CD4-positive, CD25-positive, alpha-beta regulatory T cell (primary cell): ENCODE measurements at regions not wholly inside any gene's neighbourhood (a gene's known extent, or its start where the extent isn't known, plus 50 kb on each side); places are given as distances from the start of the nearest gene placed in this dataset.

Experiments
- ATAC-seq, 2 donors: fragments of 150-1000 bp; cut with Tn5 transposase; one replicate each; pipeline ENCODE4 v1.10.0; 2021; ENCODE audit warnings: low read depth in 2 of 2, moderate number of reproducible peaks in 2 of 2, moderate library complexity in 1 of 2
- DNase-seq, 3 donors: peaks; one replicate each; pipeline versions ENCODE4 v3.0.0 to v3.0.0-alpha.2; 2012 to 2022; ENCODE audit warnings: mixed read lengths in 1 of 3
- H3K27ac ChIP-seq: one replicate; pipeline ENCODE4 v1.7.0; 2013; ENCODE audit warnings: mild to moderate bottlenecking, low read length; ENCODE audit not compliant: insufficient read depth, poor library complexity, severe bottlenecking
- H3K27me3 ChIP-seq: one replicate; pipeline ENCODE4 v1.7.0; 2013; ENCODE audit warnings: low read length; ENCODE audit not compliant: control insufficient read depth, insufficient read depth
- H3K36me3 ChIP-seq: one replicate; pipeline ENCODE4 v1.7.0; 2013; ENCODE audit warnings: mild to moderate bottlenecking, low read length, moderate library complexity; ENCODE audit not compliant: control insufficient read depth, insufficient read depth
- H3K4me1 ChIP-seq: 2 replicates; pipeline ENCODE4 v1.7.0; 2013; ENCODE audit warnings: mild to moderate bottlenecking, low read length; ENCODE audit not compliant: insufficient read depth, control insufficient read depth, poor library complexity, severe bottlenecking
- H3K4me3 ChIP-seq: one replicate; pipeline ENCODE4 v1.7.0; 2013; ENCODE audit warnings: low read depth, mild to moderate bottlenecking, low read length, moderate library complexity
- H3K9me3 ChIP-seq, 2 experiments: 1 replicate in 1 of 2; 2 replicates in 1 of 2; pipeline ENCODE4 v1.7.0; 2013; ENCODE audit warnings: low read length in 2 of 2, mild to moderate bottlenecking in 1 of 2, moderate library complexity in 1 of 2; ENCODE audit not compliant: control insufficient read depth in 2 of 2
- H3K27ac Mint-ChIP-seq, 3 donors: one replicate each; pipeline ENCODE4 v1.8.0; 2020 to 2022; ENCODE audit warnings: mild to moderate bottlenecking in 3 of 3, mixed read lengths in 3 of 3, moderate library complexity in 2 of 3
- H3K27me3 Mint-ChIP-seq: one replicate; pipeline ENCODE4 v1.8.0; 2022; ENCODE audit warnings: mild to moderate bottlenecking, mixed read lengths
- H3K36me3 Mint-ChIP-seq: one replicate; pipeline ENCODE4 v1.8.0; 2020; ENCODE audit warnings: mixed read lengths
- H3K4me1 Mint-ChIP-seq, 4 donors: one replicate each; pipeline ENCODE4 v1.8.0; 2020 to 2022; ENCODE audit warnings: mixed read lengths in 4 of 4, mild to moderate bottlenecking in 1 of 4
- H3K4me3 Mint-ChIP-seq, 4 donors: one replicate each; pipeline ENCODE4 v1.8.0; 2020 to 2022; ENCODE audit warnings: mild to moderate bottlenecking in 4 of 4, mixed read lengths in 4 of 4, moderate library complexity in 3 of 4
- H3K9me3 Mint-ChIP-seq, 7 donors: one replicate each; pipeline ENCODE4 v1.8.0; 2020 to 2022; ENCODE audit warnings: mixed read lengths in 7 of 7, mild to moderate bottlenecking in 3 of 7, moderate library complexity in 2 of 7

DNA sequence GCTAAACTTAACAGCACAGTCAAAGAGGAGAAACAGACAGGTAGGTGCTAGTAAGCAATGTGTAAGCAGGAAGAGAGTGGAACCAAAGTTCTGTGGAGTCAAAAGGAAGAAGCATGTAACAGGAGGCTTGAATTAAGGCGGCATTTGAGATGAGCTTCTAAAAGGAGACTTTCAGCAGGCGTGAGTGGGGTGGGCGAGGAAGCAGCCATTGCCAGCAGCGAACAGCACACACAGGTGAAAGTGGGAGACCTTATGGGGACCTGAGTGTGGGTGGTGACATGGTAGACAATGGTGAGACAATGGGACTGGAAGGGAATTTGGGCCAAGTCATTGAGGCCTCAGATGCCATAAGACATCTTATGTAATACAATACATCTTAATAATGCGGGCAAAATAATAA, 195.0 kb downstream of the PAX1 start:
- Histone ChIP-seq H3K9me3 (no peaks in the 10 kb centered on the region), H3K4me3 (no peak overlapping the region), H3K36me3 (no peaks in the 10 kb centered on the region), H3K27ac (no peak overlapping the region), H3K4me1 (no peaks in the 10 kb centered on the region), H3K27me3 (no peaks in the 10 kb centered on the region)
- no peak for DNase-seq
- H3K27ac Mint-ChIP-seq = no peak overlapping the region
- H3K27me3 Mint-ChIP-seq = no peaks in the 10 kb centered on the region
- ATAC-seq = no peak
- H3K9me3 Mint-ChIP-seq = peaks cover 0 to 9% (median 3%) of the 10 kb centered on the region in 7 donors
- H3K4me3 Mint-ChIP-seq = no peak overlapping the region
- H3K36me3 Mint-ChIP-seq = no peaks in the 10 kb centered on the region
- no peaks in the 10 kb centered on the region for H3K4me1 Mint-ChIP-seq

- H3K27me3 ChIP-seq = no peaks in the 10 kb centered on the region
- H3K27me3 Mint-ChIP-seq = no peaks in the 10 kb centered on the region
- H3K4me3 ChIP-seq = no peak overlapping the region
- peaks cover 0 to 11% (median 3%) of the 10 kb centered on the region in 7 donors for H3K9me3 Mint-ChIP-seq
- ATAC-seq (no peak), DNase-seq (no peak)
- H3K27ac ChIP-seq = no peak overlapping the region
- H3K36me3 Mint-ChIP-seq = no peaks in the 10 kb centered on the region
- H3K4me3 Mint-ChIP-seq = no peak overlapping the region
- H3K9me3 ChIP-seq = no peaks in the 10 kb centered on the region
- no peaks in the 10 kb centered on the region for H3K4me1 ChIP-seq
- H3K36me3 ChIP-seq = no peaks in the 10 kb centered on the region
- no peak overlapping the region for H3K27ac Mint-ChIP-seq
- no peaks in the 10 kb centered on the region for H3K4me1 Mint-ChIP-seq
These were observed 169.5 kb downstream of the PAX1 start for GRCh38 chr20:21874921-21875320.

DNA sequence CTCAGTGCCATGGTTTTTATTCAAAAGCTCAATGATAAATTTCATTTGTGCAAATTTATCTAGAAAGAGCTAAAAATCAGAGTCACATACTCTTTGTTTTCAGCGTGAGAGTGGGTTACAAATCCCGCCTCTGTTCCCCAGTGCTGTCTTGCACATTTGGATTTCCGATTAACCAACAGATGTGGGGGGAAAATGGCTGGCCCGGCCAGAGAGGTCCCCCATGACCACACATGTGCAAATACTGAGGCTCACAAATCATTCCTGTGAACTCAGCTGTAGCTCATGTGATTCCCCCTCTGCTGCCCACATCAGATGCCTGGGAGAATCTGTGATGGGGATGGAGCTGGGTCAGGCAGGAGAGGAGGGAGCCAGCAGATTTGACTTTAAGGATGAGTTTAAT, 168.7 kb downstream of the PAX1 start:
- H3K9me3 Mint-ChIP-seq = peaks cover 0 to 13% (median 3%) of the 10 kb centered on the region in 7 donors
- Histone ChIP-seq H3K27ac (no peak overlapping the region), H3K27me3 (no peaks in the 10 kb centered on the region), H3K4me1 (no peaks in the 10 kb centered on the region), H3K4me3 (no peak overlapping the region), H3K9me3 (no peaks in the 10 kb centered on the region), H3K36me3 (no peaks in the 10 kb centered on the region)
- no peaks in the 10 kb centered on the region for H3K4me1 Mint-ChIP-seq
- ATAC-seq (no peak), DNase-seq (no peak)
- no peaks in the 10 kb centered on the region for H3K36me3 Mint-ChIP-seq
- no peaks in the 10 kb centered on the region for H3K27me3 Mint-ChIP-seq
- no peak overlapping the region for H3K27ac Mint-ChIP-seq
- no peak overlapping the region for H3K4me3 Mint-ChIP-seq

DNA sequence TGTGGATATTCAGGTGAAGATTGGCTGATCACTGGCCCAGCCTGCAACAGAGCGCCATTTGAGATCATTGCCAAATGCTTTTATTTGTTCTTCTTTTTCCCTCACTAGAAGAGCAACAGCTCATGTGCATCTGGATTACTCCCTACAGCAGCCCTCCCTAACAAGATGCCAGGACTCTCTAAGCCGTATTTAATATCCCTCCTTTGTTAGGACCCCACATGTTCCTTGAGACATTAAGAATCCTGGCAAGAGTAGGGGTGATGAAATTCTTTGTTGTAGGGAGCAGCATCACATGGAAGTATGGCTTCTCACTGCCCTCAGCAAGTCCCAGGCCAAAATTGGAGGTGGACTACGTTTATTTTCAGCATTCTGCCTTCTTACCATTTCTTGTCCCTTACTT, 167.8 kb downstream of the PAX1 start:
- no peaks in the 10 kb centered on the region for H3K27me3 ChIP-seq
- no peaks in the 10 kb centered on the region for H3K36me3 ChIP-seq
- H3K9me3 ChIP-seq = no peaks in the 10 kb centered on the region
- no peak for DNase-seq
- no peak overlapping the region for H3K4me3 Mint-ChIP-seq
- H3K27me3 Mint-ChIP-seq = no peaks in the 10 kb centered on the region
- H3K27ac ChIP-seq = no peak overlapping the region
- H3K9me3 Mint-ChIP-seq = peaks cover 0 to 13% (median 3%) of the 10 kb centered on the region in 7 donors
- no peak overlapping the region for H3K4me3 ChIP-seq
- H3K4me1 ChIP-seq = no peaks in the 10 kb centered on the region
- no peaks in the 10 kb centered on the region for H3K36me3 Mint-ChIP-seq
- no peak overlapping the region for H3K27ac Mint-ChIP-seq
- ATAC-seq = no peak
- H3K4me1 Mint-ChIP-seq = no peaks in the 10 kb centered on the region

DNA sequence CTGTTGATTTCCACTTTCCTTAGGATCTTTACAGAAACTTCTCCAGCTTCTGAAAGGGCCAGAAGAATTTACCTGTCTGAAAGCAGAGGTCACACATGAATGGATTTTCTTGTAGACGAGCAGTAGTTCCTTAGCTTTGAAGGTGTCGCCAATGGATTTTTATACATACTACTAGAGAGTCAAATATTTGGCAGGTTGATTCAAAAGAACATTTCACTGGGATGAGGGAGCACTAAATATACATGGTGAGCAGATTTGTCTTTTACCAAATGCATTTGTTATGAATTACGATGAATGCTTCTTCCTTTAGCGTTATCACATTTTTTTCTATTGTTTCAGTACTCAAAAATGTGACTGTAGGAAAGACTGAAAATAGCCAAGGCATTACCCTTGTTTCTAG, 162.3 kb downstream of the PAX1 start:
- no peak overlapping the region for H3K4me3 Mint-ChIP-seq
- H3K9me3 ChIP-seq = no peaks in the 10 kb centered on the region
- ATAC-seq (no peak), DNase-seq (no peak)
- peaks cover 0 to 7% (median 2%) of the 10 kb centered on the region in 7 donors for H3K9me3 Mint-ChIP-seq
- no peak overlapping the region for H3K27ac Mint-ChIP-seq
- H3K36me3 ChIP-seq = no peaks in the 10 kb centered on the region
- H3K27ac ChIP-seq = no peak overlapping the region
- H3K27me3 Mint-ChIP-seq = no peaks in the 10 kb centered on the region
- no peaks in the 10 kb centered on the region for H3K27me3 ChIP-seq
- H3K4me1 ChIP-seq = no peaks in the 10 kb centered on the region
- no peak overlapping the region for H3K4me3 ChIP-seq
- no peaks in the 10 kb centered on the region for H3K4me1 Mint-ChIP-seq
- no peaks in the 10 kb centered on the region for H3K36me3 Mint-ChIP-seq

- H3K27ac Mint-ChIP-seq = no peak overlapping the region
- no peaks in the 10 kb centered on the region for H3K4me1 Mint-ChIP-seq
- H3K4me1 ChIP-seq = no peaks in the 10 kb centered on the region
- H3K9me3 ChIP-seq = no peaks in the 10 kb centered on the region
- no peak overlapping the region for H3K27ac ChIP-seq
- H3K4me3 Mint-ChIP-seq = no peak overlapping the region
- no peaks in the 10 kb centered on the region for H3K36me3 Mint-ChIP-seq
- no peak for DNase-seq
- H3K9me3 Mint-ChIP-seq = peaks cover 0 to 5% (median 2%) of the 10 kb centered on the region in 7 donors
- H3K27me3 Mint-ChIP-seq = no peaks in the 10 kb centered on the region
- no peaks in the 10 kb centered on the region for H3K27me3 ChIP-seq
- H3K36me3 ChIP-seq = no peaks in the 10 kb centered on the region
- no peak for ATAC-seq
- H3K4me3 ChIP-seq = no peak overlapping the region
These were observed 161.9 kb downstream of the PAX1 start for GRCh38 chr20:21867353-21867752.

- DNase-seq = no peak
- Histone ChIP-seq H3K36me3 (no peaks in the 10 kb centered on the region), H3K27me3 (no peaks in the 10 kb centered on the region), H3K4me1 (no peaks in the 10 kb centered on the region), H3K4me3 (no peak overlapping the region), H3K27ac (no peak overlapping the region), H3K9me3 (no peaks in the 10 kb centered on the region)
- no peak overlapping the region for H3K4me3 Mint-ChIP-seq
- no peaks in the 10 kb centered on the region for H3K4me1 Mint-ChIP-seq
- peaks cover 0 to 21% (median 5%) of the 10 kb centered on the region in 7 donors for H3K9me3 Mint-ChIP-seq
- no peaks in the 10 kb centered on the region for H3K27me3 Mint-ChIP-seq
- ATAC-seq = no peak
- no peaks in the 10 kb centered on the region for H3K36me3 Mint-ChIP-seq
- H3K27ac Mint-ChIP-seq = no peak overlapping the region
These were observed 157.5 kb downstream of the PAX1 start for GRCh38 chr20:21862956-21863355.

GRCh38 chr20:21862259-21862946, 156.9 kb downstream of the PAX1 start:
- Mint-ChIP-seq H3K4me3 (no peak overlapping the region), H3K27ac (no peak overlapping the region), H3K4me1 (no peaks in the 10 kb centered on the region), H3K27me3 (no peaks in the 10 kb centered on the region), H3K9me3 (peaks cover 0 to 21% (median 5%) of the 10 kb centered on the region in 7 donors), H3K36me3 (no peaks in the 10 kb centered on the region)
- Histone ChIP-seq H3K27me3 (no peaks in the 10 kb centered on the region), H3K4me3 (no peak overlapping the region), H3K27ac (no peak overlapping the region), H3K36me3 (no peaks in the 10 kb centered on the region), H3K4me1 (no peaks in the 10 kb centered on the region), H3K9me3 (no peaks in the 10 kb centered on the region)
- DNase-seq = no peak
- no peak for ATAC-seq
